GM23338 (cell line): ENCODE measurements at regions not wholly inside any gene's neighbourhood (a gene's known extent, or its start where the extent isn't known, plus 50 kb on each side); places are given as distances from the start of the nearest gene placed in this dataset.

ENCODE experiments used
- CREB1 ChIP-seq: fragments of 250-450 bp; sonication (Bioruptor Pico); IDR thresholded peaks from 2 replicates; pipeline ENCODE4 v1.5.0; 2020; ENCODE audit warnings: low read depth, mild to moderate bottlenecking, moderate library complexity
- CTCF ChIP-seq, 2 experiments: fragments of 200-600 bp in 1 of 2; sonication (generic) in 1 of 2; conservative IDR thresholded peaks; 2 replicates each; pipeline versions ENCODE4 v1.5.1 to v1.6.1; 2016 to 2017; ENCODE audit warnings: antibody characterized with exemption in 2 of 2, low read depth in 2 of 2, mild to moderate bottlenecking in 2 of 2, moderate library complexity in 1 of 2
- EZH2 ChIP-seq: fragments of 200-600 bp; sonication (generic); IDR thresholded peaks from one replicate; pipeline ENCODE4 v1.8.0; 2017; ENCODE audit warnings: antibody characterized with exemption, mild to moderate bottlenecking, low read depth; ENCODE audit not compliant: unreplicated experiment
- EZH2phosphoT487 ChIP-seq: fragments of 200-600 bp; sonication (generic); IDR thresholded peaks from one replicate; pipeline ENCODE4 v1.8.1; 2018; ENCODE audit warnings: antibody characterized with exemption; ENCODE audit not compliant: unreplicated experiment
- JUNB ChIP-seq: IDR thresholded peaks from one replicate; pipeline ENCODE4 v1.6.1; 2016; ENCODE audit warnings: antibody characterized with exemption; ENCODE audit not compliant: unreplicated experiment
- POLR2AphosphoS5 ChIP-seq: IDR thresholded peaks from 2 replicates; pipeline ENCODE4 v1.6.1; 2016; ENCODE audit warnings: antibody characterized with exemption, low read depth
- REST ChIP-seq: IDR thresholded peaks from one replicate; pipeline ENCODE4 v1.6.1; 2018; ENCODE audit warnings: antibody characterized with exemption; ENCODE audit not compliant: unreplicated experiment
- STAT1 ChIP-seq: IDR thresholded peaks from one replicate; pipeline ENCODE4 v1.6.1; 2016; ENCODE audit warnings: antibody characterized with exemption; ENCODE audit not compliant: unreplicated experiment
- ZNF114 ChIP-seq: fragments of 250-450 bp; sonication (Bioruptor Pico); IDR thresholded peaks from 2 replicates; pipeline ENCODE4 v1.5.0; 2020; ENCODE audit warnings: mild to moderate bottlenecking, moderate library complexity
- ZNF331 ChIP-seq: fragments of 250-450 bp; sonication (Bioruptor Pico); IDR thresholded peaks from 2 replicates; pipeline ENCODE4 v1.5.0; 2020; ENCODE audit warnings: low read depth, mild to moderate bottlenecking, moderate library complexity

DNA sequence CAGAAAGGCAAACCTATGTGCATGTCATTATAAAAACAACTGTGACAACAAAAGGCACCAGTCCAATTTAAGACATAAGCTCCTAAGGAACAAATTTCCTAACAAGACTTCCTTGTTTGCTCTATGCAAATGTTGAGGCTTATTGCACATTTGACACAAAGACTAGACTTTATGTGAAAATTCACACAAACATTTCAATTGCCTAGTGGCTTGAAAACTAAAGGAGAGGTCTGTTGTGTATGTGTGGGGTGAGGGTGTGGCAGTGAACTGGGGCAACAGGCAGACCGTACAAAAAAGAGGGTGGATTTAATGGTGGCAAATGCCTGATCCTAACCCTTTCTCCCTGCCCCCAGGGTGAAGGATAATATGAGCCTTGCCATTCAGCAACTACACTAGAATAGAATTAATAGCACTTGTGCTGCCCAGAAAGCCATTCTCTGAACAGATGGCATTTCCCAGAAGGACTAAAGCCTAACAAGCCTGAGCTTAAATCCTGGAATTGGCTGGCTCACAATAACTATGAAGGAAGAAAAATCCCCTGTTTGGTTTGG is 73.9 kb downstream of the GLUL start:
- no peak for TF ChIP-seq CREB1 (CRISPR knock-in tag)
- TF ChIP-seq CTCF (conservative IDR thresholded peaks at IDR 0.05; ENCODE audit: low read depth in 2 of 2): no peak
- no peak for TF ChIP-seq REST
- no peak for TF ChIP-seq EZH2
- no peak for TF ChIP-seq STAT1
- TF ChIP-seq ZNF114 (CRISPR knock-in tag): no peak
- TF ChIP-seq EZH2phosphoT487: no peak
- no peak for TF ChIP-seq POLR2AphosphoS5
- no peak for TF ChIP-seq JUNB
- TF ChIP-seq ZNF331 (CRISPR knock-in tag): no peak
